ENCODE measurements at regions not wholly inside any gene's neighbourhood (a gene's known extent, or its start where the extent isn't known, plus 50 kb on each side); places are given as distances from the start of the nearest gene placed in this dataset.

DNA sequence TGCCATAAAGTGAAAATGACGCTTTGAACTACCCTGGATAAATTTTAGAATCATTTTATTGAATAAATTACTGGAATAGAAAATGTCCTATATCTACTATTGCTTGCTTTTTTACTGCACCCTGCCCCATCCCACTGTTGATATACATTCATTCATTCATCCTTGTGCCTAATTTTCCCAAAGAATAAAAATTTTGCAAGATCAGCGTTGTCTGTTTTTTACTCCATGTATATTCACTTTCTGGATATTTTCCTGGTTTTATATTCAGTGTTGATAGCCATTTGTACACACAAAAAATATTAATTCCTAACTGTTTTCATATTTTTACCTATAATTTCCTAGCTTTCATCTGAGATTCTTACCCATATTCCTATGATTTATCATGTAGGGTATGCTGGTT, 262.9 kb upstream of the MAGI2 start:
- no peak for DNase-seq (ENCODE audit: low read depth)
- H3K4me3 ChIP-seq (ENCODE audit: low read depth, low read length), result no peak overlapping the region
- TF ChIP-seq, protein P1, sequence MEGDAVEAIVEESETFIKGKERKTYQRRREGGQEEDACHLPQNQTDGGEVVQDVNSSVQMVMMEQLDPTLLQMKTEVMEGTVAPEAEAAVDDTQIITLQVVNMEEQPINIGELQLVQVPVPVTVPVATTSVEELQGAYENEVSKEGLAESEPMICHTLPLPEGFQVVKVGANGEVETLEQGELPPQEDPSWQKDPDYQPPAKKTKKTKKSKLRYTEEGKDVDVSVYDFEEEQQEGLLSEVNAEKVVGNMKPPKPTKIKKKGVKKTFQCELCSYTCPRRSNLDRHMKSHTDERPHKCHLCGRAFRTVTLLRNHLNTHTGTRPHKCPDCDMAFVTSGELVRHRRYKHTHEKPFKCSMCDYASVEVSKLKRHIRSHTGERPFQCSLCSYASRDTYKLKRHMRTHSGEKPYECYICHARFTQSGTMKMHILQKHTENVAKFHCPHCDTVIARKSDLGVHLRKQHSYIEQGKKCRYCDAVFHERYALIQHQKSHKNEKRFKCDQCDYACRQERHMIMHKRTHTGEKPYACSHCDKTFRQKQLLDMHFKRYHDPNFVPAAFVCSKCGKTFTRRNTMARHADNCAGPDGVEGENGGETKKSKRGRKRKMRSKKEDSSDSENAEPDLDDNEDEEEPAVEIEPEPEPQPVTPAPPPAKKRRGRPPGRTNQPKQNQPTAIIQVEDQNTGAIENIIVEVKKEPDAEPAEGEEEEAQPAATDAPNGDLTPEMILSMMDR (IDR thresholded peaks at IDR 0.05; ENCODE audit: insufficient read depth, low read length, poor library complexity, severe bottlenecking), result no peak
- no peaks in the 10 kb centered on the region for H3K27me3 ChIP-seq (ENCODE audit: control insufficient read depth, insufficient read depth, low read length)
- H3K36me3 ChIP-seq (ENCODE audit: control insufficient read depth, insufficient read depth, low read length), result no peaks in the 10 kb centered on the region

DNA sequence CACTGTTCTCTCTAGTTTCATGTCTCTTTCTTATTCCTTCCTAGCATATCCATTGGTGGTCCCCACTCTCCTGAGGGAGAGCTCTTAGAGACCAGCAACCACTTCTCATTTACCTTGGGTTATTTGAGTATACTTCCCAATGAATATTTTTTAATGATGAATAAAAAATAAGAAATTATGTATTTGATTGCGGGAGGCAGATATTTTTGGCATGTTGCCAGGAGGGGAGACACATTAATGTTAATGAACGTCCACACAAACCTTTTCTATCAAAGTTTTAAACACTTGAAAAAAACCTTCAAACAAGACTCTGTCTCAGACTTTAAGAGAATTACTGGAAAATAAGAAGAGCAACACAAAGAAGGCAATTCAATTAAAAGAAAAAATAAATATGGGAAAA, 260.6 kb upstream of the MAGI2 start:
- Histone ChIP-seq H3K4me3 (ENCODE audit: low read depth, low read length) (no peak overlapping the region), H3K36me3 (ENCODE audit: control insufficient read depth, insufficient read depth, low read length) (no peaks in the 10 kb centered on the region), H3K27me3 (ENCODE audit: control insufficient read depth, insufficient read depth, low read length) (no peaks in the 10 kb centered on the region)
- DNase-seq (ENCODE audit: low read depth), result no peak
- TF ChIP-seq, protein P1 (IDR thresholded peaks at IDR 0.05; ENCODE audit: insufficient read depth, low read length, poor library complexity, severe bottlenecking), result no peak

DNA sequence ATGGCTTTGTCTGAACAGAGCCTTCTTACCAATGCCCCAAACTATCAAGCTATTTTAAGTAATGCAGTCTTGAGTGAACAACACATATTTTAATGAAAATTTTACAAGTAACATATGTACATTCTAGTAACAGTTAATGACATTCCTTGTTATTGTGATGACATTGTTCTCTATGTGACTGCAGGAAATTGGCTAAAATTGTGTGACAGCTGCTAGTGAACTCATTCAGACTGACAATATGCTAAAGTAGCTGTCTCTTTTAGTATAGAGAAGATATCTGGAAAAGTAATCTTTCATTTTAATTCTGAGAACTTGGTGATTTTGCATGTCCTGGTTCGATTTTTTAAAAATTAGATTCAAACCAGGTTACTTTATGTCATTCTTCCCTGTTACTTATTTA, 259.8 kb upstream of the MAGI2 start:
- TF ChIP-seq, protein P1 (IDR thresholded peaks at IDR 0.05; ENCODE audit: insufficient read depth, low read length, poor library complexity, severe bottlenecking), result no peak
- H3K36me3 ChIP-seq (ENCODE audit: control insufficient read depth, insufficient read depth, low read length), result no peaks in the 10 kb centered on the region
- DNase-seq (ENCODE audit: low read depth), result no peak
- no peaks in the 10 kb centered on the region for H3K27me3 ChIP-seq (ENCODE audit: control insufficient read depth, insufficient read depth, low read length)
- no peak overlapping the region for H3K4me3 ChIP-seq (ENCODE audit: low read depth, low read length)

DNA sequence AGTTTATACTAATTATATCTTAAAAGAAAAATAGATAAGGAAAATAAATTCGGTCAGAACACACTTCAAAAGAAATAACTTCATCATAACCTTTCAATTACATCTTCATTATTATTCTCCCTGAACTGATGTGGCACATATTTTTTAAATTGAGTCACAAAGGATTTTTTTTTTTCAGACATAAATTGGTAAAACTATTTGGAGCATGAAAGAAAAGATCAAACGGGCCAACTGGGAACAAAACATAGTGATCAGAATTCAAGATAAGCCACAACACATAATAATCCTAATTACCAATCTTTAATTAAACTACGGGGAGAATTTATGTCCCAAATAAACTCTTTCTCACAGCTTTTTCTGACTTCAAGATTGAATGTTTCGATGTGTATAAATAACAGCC, 258.2 kb upstream of the MAGI2 start:
- H3K27me3 ChIP-seq (ENCODE audit: control insufficient read depth, insufficient read depth, low read length), result no peaks in the 10 kb centered on the region
- H3K4me3 ChIP-seq (ENCODE audit: low read depth, low read length), result no peak overlapping the region
- TF ChIP-seq, protein P1 (IDR thresholded peaks at IDR 0.05; ENCODE audit: insufficient read depth, low read length, poor library complexity, severe bottlenecking), result no peak
- no peaks in the 10 kb centered on the region for H3K36me3 ChIP-seq (ENCODE audit: control insufficient read depth, insufficient read depth, low read length)
- DNase-seq (ENCODE audit: low read depth), result no peak

DNA sequence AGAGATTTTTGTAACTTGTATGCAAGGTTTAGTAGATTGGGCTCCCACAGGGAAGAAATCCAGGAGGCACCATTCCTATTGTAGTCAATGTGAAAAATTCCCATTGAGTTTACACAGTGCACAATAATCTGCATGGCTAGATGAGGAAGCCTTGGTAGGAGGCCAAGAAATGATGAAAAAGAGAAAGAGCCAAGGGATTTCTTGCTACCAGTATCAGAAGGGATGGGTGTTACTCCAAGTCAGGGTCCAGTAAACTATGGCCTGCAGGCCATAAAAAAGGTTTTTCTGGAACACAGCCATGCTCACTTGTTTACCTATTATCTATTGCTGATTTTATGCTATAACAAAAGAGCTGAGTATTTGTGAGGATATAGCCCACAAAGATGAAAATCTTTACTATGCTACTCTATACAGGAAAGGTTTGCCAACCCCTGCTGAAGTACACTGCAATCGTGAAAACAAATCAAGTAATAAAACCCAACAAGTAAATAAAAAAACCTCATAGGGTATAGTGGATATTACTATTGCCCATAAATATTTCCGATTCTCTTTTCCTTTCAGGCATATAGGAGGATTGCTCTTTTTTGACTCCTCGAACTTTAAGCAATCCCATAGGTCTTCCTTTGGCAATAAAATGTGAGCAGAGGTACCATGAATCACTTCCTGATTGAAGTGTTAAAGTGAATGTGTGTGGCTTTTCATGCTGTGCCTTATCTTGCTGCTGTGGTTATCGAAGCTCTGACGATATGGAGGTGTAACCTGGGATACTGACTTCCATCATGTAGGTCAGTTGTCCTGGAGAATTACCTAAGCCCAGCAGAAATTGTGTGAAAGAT, 256.3 kb upstream of the MAGI2 start:
- no peaks in the 10 kb centered on the region for H3K36me3 ChIP-seq (ENCODE audit: control insufficient read depth, insufficient read depth, low read length)
- H3K4me3 ChIP-seq (ENCODE audit: low read depth, low read length), result no peak overlapping the region
- H3K27me3 ChIP-seq (ENCODE audit: control insufficient read depth, insufficient read depth, low read length), result no peaks in the 10 kb centered on the region
- TF ChIP-seq, protein P1 (IDR thresholded peaks at IDR 0.05; ENCODE audit: insufficient read depth, low read length, poor library complexity, severe bottlenecking), result no peak
- DNase-seq (ENCODE audit: low read depth), result no peak

DNA sequence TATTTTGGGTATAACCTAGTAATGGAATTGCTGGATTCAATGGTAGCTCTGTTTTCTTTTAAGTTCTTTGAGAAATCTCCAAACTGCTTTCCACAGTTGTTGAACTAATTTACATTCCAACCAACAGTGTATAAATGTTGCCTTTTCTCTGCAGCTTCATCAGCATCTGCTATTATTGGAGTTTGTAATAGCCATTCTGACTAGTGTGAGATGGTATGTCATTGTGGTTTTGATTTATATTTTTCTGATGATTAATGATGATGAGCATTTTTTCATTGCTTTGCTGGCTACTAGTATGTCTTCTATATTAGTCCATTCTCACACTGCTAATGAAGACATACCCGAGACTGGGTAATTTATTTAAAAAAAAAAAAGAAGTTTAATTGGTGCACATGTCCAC, 248.6 kb upstream of the MAGI2 start:
- Histone ChIP-seq H3K36me3 (ENCODE audit: control insufficient read depth, insufficient read depth, low read length) (no peaks in the 10 kb centered on the region), H3K4me3 (ENCODE audit: low read depth, low read length) (no peak overlapping the region), H3K27me3 (ENCODE audit: control insufficient read depth, insufficient read depth, low read length) (no peaks in the 10 kb centered on the region)
- DNase-seq (ENCODE audit: low read depth), result no peak
- TF ChIP-seq, protein P1 (IDR thresholded peaks at IDR 0.05; ENCODE audit: insufficient read depth, low read length, poor library complexity, severe bottlenecking), result no peak
